ENCODE measurements at regions not wholly inside any gene's neighbourhood (a gene's known extent, or its start where the extent isn't known, plus 50 kb on each side); places are given as distances from the start of the nearest gene placed in this dataset.

DNA sequence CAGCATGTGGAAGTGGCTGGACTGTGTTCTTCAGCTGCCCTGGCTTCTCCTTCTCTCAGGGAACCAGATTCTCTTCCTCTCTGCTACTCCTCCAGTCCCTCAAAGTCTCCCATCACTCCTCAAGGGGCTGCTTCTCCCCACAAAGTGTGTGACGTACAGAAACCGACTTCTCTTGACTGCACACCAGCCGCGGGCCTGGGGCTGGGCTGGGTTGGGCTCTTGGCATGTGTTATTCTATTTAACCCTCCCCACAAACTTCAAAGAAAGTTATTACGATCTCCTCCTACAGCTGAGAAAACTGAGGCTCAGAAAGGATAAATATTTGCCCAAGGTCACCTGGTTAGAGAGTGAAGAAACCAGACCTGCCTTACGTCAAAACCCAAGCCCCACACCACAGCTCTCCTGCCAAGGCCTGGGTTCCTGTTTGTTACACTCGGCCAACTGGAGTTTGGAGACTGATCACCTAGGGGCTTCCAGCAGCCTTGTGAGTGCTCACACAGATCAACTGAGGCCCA, 269.0 kb downstream of the TFCP2L1 start:
- TF ChIP-seq, protein P1, sequence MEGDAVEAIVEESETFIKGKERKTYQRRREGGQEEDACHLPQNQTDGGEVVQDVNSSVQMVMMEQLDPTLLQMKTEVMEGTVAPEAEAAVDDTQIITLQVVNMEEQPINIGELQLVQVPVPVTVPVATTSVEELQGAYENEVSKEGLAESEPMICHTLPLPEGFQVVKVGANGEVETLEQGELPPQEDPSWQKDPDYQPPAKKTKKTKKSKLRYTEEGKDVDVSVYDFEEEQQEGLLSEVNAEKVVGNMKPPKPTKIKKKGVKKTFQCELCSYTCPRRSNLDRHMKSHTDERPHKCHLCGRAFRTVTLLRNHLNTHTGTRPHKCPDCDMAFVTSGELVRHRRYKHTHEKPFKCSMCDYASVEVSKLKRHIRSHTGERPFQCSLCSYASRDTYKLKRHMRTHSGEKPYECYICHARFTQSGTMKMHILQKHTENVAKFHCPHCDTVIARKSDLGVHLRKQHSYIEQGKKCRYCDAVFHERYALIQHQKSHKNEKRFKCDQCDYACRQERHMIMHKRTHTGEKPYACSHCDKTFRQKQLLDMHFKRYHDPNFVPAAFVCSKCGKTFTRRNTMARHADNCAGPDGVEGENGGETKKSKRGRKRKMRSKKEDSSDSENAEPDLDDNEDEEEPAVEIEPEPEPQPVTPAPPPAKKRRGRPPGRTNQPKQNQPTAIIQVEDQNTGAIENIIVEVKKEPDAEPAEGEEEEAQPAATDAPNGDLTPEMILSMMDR (IDR thresholded peaks at IDR 0.05) = no peak
- H3K4me3 ChIP-seq = no peak overlapping the region
- H3K36me3 ChIP-seq (ENCODE audit: low read depth) = no peaks in the 10 kb centered on the region
- H3K9me3 ChIP-seq = no peaks in the 10 kb centered on the region
- peaks cover 4% of the 10 kb centered on the region for H3K4me1 ChIP-seq (ENCODE audit: low read depth)
- ATAC-seq (peak; percentile 37), DNase-seq (no peak)
- intact Hi-C loops (cut with DNase I, micrococcal nuclease) = no loop called here

GRCh38 chr2:121017396-121017795, 267.6 kb downstream of the TFCP2L1 start:
- intact Hi-C loops (cut with DNase I, micrococcal nuclease) = no loop called here
- ATAC-seq (no peak), DNase-seq (no peak)
- no peaks in the 10 kb centered on the region for H3K9me3 ChIP-seq
- H3K4me1 ChIP-seq (ENCODE audit: low read depth) = peaks cover 4% of the 10 kb centered on the region
- TF ChIP-seq, protein P1 (IDR thresholded peaks at IDR 0.05) = no peak
- no peaks in the 10 kb centered on the region for H3K36me3 ChIP-seq (ENCODE audit: low read depth)
- H3K4me3 ChIP-seq = no peak overlapping the region

- H3K36me3 ChIP-seq (ENCODE audit: low read depth) = no peaks in the 10 kb centered on the region
- no peaks in the 10 kb centered on the region for H3K9me3 ChIP-seq
- no peak for DNase-seq
- H3K4me3 ChIP-seq = no peak overlapping the region
- H3K4me1 ChIP-seq (ENCODE audit: low read depth) = peaks cover 4% of the 10 kb centered on the region
- intact Hi-C loops (cut with DNase I, micrococcal nuclease) = no loop called here
- peak; percentile 27 for ATAC-seq
- TF ChIP-seq, protein P1 (IDR thresholded peaks at IDR 0.05) = no peak
Measured at GRCh38 chr2:121018136-121019061, 266.6 kb downstream of the TFCP2L1 start.

DNA sequence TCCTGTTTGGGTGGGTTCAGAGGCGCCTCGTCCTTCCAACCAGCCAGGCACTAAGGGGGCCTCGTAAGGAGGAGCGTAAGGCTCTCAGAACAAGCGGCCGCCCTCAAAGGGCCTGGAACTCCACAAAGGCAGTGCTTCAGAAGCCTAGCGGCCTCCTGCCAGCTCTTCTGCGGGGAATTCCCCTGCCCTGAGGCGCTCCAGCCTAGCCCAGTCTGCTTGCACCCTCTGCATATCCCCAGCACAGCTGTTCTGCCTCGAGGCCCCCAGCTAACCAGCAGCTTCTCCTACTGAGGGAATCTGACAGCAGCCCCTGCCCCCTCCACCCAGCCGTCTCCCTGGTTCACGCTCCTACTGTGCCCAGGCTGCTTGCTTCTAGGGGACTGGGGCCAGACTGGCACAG, 265.9 kb downstream of the TFCP2L1 start:
- no peaks in the 10 kb centered on the region for H3K9me3 ChIP-seq
- peaks cover 4% of the 10 kb centered on the region for H3K4me1 ChIP-seq (ENCODE audit: low read depth)
- H3K4me3 ChIP-seq = no peak overlapping the region
- no peaks in the 10 kb centered on the region for H3K36me3 ChIP-seq (ENCODE audit: low read depth)
- ATAC-seq = peak; percentile 35
- intact Hi-C loops (cut with DNase I, micrococcal nuclease) = no loop called here
- no peak for DNase-seq
- TF ChIP-seq, protein P1 (IDR thresholded peaks at IDR 0.05) = no peak

DNA sequence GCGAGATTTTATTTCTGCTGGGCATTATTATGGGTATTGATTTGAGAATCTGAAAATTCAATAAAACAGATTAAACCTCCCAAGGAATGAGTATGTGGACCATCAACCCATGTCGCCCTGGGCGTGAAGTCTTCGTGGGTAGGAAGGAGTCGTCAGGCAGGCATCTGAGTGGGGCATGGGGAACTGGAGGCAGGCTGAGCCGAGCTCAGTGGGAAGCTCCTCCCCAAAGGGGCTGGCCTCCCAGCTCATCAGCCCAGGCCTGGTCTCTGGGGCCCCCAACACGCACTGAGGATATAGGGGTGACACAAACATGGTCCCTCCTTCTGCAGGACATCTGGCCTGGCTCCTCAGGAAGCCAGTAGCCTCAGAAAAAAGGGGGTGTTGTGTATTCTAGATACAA, 265.2 kb downstream of the TFCP2L1 start:
- Histone ChIP-seq H3K36me3 (ENCODE audit: low read depth) (no peaks in the 10 kb centered on the region), H3K9me3 (no peaks in the 10 kb centered on the region), H3K4me3 (no peak overlapping the region), H3K4me1 (ENCODE audit: low read depth) (peaks cover 4% of the 10 kb centered on the region)
- ATAC-seq (no peak), DNase-seq (no peak)
- intact Hi-C loops (cut with DNase I, micrococcal nuclease) = no loop called here
- TF ChIP-seq, protein P1 (IDR thresholded peaks at IDR 0.05) = no peak
